ENCODE measurements at regions not wholly inside any gene's neighbourhood (a gene's known extent, or its start where the extent isn't known, plus 50 kb on each side); places are given as distances from the start of the nearest gene placed in this dataset.

- Histone ChIP-seq H3K36me3 (no peaks in the 10 kb centered on the region), H3K27ac (no peak overlapping the region), H4K20me1 (no peaks in the 10 kb centered on the region), H3K9me3 (no peaks in the 10 kb centered on the region), H3K4me2 (no peak overlapping the region), H3K9ac (no peak overlapping the region), H3K4me1 (no peaks in the 10 kb centered on the region), H3K4me3 (no peak overlapping the region), H3K27me3 (no peaks in the 10 kb centered on the region)
- no peak for TF ChIP-seq Cebpa-rat (IDR thresholded peaks at IDR 0.05)
Observed at GRCh38 chr2:211128287-211128686, 571.9 kb downstream of the CPS1 start.

DNA sequence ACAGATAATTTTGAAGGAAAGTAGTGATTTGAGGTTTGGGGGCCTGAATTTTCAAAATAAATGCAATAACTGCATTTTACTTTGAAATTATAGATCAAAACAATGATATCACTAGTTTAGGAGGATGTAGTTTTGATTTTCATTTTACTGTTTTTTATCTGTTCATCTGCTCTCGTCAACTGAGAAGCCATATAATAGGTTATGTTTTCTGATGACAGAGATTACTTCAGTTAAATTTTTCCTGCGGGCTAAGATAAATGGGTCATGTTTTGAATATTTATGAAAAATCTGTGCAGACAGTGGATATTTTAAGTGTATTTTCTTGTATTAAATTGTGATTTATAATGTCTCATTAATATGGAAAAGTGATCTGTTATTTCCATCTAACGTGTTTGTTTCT, 573.4 kb downstream of the CPS1 start:
- Histone ChIP-seq H3K27me3 (no peaks in the 10 kb centered on the region), H3K36me3 (no peaks in the 10 kb centered on the region), H3K4me2 (no peak overlapping the region), H3K9me3 (no peaks in the 10 kb centered on the region), H3K9ac (no peak overlapping the region), H3K4me1 (no peaks in the 10 kb centered on the region), H3K4me3 (no peak overlapping the region), H3K27ac (no peak overlapping the region), H4K20me1 (no peaks in the 10 kb centered on the region)
- TF ChIP-seq Cebpa-rat (IDR thresholded peaks at IDR 0.05), result no peak

DNA sequence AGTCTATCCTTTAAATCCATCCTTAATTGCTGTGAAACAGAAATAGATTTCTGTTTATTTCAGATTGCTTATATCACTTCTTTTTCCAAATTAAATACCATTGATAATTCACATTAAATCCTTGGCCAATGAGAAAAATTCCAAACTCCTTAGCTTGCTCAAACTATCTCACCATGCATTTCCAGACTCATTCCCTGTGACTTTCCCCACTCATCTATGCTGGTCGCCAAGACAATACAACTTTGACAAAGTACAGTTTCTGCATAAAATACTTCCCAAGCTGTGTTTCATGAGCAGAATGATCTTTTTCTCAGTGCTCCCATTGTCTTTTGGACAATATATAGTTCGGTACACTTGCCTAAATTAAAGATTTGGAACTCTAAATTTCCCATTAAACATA, 575.6 kb downstream of the CPS1 start:
- TF ChIP-seq Cebpa-rat (IDR thresholded peaks at IDR 0.05), result no peak
- Histone ChIP-seq H4K20me1 (no peaks in the 10 kb centered on the region), H3K4me3 (no peak overlapping the region), H3K27ac (no peak overlapping the region), H3K4me1 (no peaks in the 10 kb centered on the region), H3K4me2 (no peak overlapping the region), H3K36me3 (no peaks in the 10 kb centered on the region), H3K27me3 (no peaks in the 10 kb centered on the region), H3K9ac (no peak overlapping the region), H3K9me3 (peaks cover 6% of the 10 kb centered on the region; the same call in 1 of the 2 replicates)

GRCh38 chr2:211132573-211132972, 576.2 kb downstream of the CPS1 start:
- no peaks in the 10 kb centered on the region for H3K4me1 ChIP-seq
- no peaks in the 10 kb centered on the region for H3K36me3 ChIP-seq
- H3K4me3 ChIP-seq, result no peak overlapping the region
- no peak for TF ChIP-seq Cebpa-rat (IDR thresholded peaks at IDR 0.05)
- no peaks in the 10 kb centered on the region for H3K27me3 ChIP-seq
- no peak overlapping the region for H3K4me2 ChIP-seq
- no peaks in the 10 kb centered on the region for H4K20me1 ChIP-seq
- peaks cover 6% of the 10 kb centered on the region; the same call in 1 of the 2 replicates for H3K9me3 ChIP-seq
- H3K9ac ChIP-seq, result no peak overlapping the region
- H3K27ac ChIP-seq, result no peak overlapping the region

- Histone ChIP-seq H3K27me3 (no peaks in the 10 kb centered on the region), H3K4me2 (no peak overlapping the region), H3K4me3 (no peak overlapping the region), H3K36me3 (no peaks in the 10 kb centered on the region), H3K4me1 (no peaks in the 10 kb centered on the region), H3K27ac (no peak overlapping the region), H3K9me3 (peaks cover 6% of the 10 kb centered on the region; the same call in 1 of the 2 replicates), H3K9ac (no peak overlapping the region), H4K20me1 (no peaks in the 10 kb centered on the region)
- TF ChIP-seq Cebpa-rat (IDR thresholded peaks at IDR 0.05), result no peak
Observed at GRCh38 chr2:211133766-211134165, 577.4 kb downstream of the CPS1 start.

DNA sequence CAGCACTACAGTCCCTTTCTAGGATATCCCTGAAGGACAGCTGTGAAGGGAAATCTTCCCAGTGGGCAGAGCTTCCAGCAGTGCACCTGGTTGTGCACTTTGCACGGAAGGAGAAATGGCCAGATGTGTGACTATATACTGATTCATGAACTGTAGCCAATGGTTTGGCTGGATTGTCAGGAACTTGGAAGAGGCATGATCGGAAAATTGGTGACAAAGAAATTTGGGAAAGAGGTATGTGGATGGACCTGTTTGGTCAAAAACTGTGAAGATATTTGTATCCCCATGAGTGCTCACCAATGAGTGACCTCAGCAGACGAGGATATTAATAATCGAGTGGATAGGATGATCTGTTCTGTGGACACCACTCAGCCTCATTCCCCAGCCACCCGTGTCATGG, 582.2 kb downstream of the CPS1 start:
- H3K36me3 ChIP-seq, result no peaks in the 10 kb centered on the region
- H4K20me1 ChIP-seq, result no peaks in the 10 kb centered on the region
- no peak overlapping the region for H3K27ac ChIP-seq
- no peak for TF ChIP-seq Cebpa-rat (IDR thresholded peaks at IDR 0.05)
- no peaks in the 10 kb centered on the region for H3K4me1 ChIP-seq
- H3K4me2 ChIP-seq, result no peak overlapping the region
- no peak overlapping the region for H3K9ac ChIP-seq
- H3K4me3 ChIP-seq, result no peak overlapping the region
- peaks cover 6% of the 10 kb centered on the region; the same call in 1 of the 2 replicates for H3K9me3 ChIP-seq
- H3K27me3 ChIP-seq, result no peaks in the 10 kb centered on the region

DNA sequence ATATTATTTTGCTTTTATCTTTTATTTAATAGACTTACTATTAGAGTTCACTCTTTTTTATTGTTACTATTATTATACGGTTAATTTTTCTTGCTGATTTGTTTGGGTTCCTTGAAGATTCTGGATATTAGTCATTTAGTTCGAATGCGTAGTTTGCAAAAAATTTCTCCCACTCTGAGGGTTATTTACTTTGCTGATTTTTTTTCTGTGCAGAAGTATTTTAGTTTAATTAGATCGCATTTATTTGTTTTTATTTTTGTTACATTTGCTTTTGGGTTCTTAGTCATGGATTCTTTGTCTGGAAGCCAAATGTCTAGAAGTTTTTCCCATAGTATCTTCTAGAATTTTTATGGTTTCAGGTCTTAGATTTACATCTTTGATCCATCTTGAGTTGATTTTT, 585.2 kb downstream of the CPS1 start:
- H3K9ac ChIP-seq, result no peak overlapping the region
- TF ChIP-seq Cebpa-rat (IDR thresholded peaks at IDR 0.05), result no peak

GRCh38 chr2:211144078-211144477, 587.7 kb downstream of the CPS1 start:
- TF ChIP-seq Cebpa-rat (IDR thresholded peaks at IDR 0.05), result no peak

More for the DNA sequence above, 585.2 kb downstream of the CPS1 start:
- no peaks in the 10 kb centered on the region for H3K36me3 ChIP-seq
- no peaks in the 10 kb centered on the region for H3K27me3 ChIP-seq
- no peak overlapping the region for H3K4me3 ChIP-seq
- no peaks in the 10 kb centered on the region for H3K9me3 ChIP-seq
- no peaks in the 10 kb centered on the region for H4K20me1 ChIP-seq
- no peak overlapping the region for H3K27ac ChIP-seq
- H3K4me1 ChIP-seq, result no peaks in the 10 kb centered on the region
- no peak overlapping the region for H3K4me2 ChIP-seq

DNA sequence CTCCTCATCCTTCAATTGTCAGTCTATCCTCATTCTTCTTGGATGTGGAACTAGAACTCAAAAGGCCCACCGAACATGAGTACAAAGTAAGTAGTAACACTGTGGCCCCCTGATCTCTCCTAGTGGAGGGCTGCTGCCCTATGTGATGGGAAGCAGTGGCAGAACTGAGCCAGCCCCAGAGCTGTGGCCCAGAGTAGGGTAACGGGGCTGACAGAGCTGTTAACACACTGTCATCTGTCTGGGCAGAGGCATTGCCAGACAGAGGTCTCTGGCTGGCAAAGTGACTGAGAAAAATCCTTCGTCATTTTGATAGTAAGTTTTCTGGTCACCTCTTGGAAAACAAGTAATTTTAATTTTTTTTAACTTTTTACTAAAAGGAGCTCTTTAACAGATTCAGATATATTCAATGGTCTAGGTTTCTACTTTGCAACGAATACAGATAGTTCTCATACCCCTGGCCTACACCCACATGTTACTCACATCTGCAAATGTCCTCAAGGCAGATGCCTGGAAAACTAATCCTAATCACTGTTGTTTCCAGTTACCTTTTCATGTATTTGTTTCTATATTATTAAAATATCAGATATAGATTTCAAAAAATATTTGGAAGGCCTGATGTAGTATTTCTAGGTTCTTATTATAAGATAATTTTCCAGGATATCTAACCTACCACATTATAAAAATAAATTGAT, 588.7 kb downstream of the CPS1 start:
- Histone ChIP-seq H3K9ac (no peak overlapping the region), H3K27ac (no peak overlapping the region), H3K9me3 (no peaks in the 10 kb centered on the region)

More at GRCh38 chr2:211144078-211144477, 587.7 kb downstream of the CPS1 start:
- H3K9ac ChIP-seq, result no peak overlapping the region
- no peak overlapping the region for H3K4me2 ChIP-seq
- no peaks in the 10 kb centered on the region for H3K4me1 ChIP-seq
- no peaks in the 10 kb centered on the region for H3K27me3 ChIP-seq
- H3K9me3 ChIP-seq, result no peaks in the 10 kb centered on the region
- no peaks in the 10 kb centered on the region for H3K36me3 ChIP-seq
- H3K27ac ChIP-seq, result no peak overlapping the region
- H3K4me3 ChIP-seq, result no peak overlapping the region
- no peaks in the 10 kb centered on the region for H4K20me1 ChIP-seq

GRCh38 chr2:211149731-211150130, 593.3 kb downstream of the CPS1 start:
- no peak for TF ChIP-seq Cebpa-rat (IDR thresholded peaks at IDR 0.05)
- no peak overlapping the region for H3K27ac ChIP-seq
- no peaks in the 10 kb centered on the region for H3K4me1 ChIP-seq
- H3K4me2 ChIP-seq, result no peak overlapping the region
- H3K9me3 ChIP-seq, result no peaks in the 10 kb centered on the region
- no peak overlapping the region for H3K4me3 ChIP-seq
- no peaks in the 10 kb centered on the region for H3K36me3 ChIP-seq
- no peak overlapping the region for H3K9ac ChIP-seq
- H4K20me1 ChIP-seq, result no peaks in the 10 kb centered on the region
- H3K27me3 ChIP-seq, result no peaks in the 10 kb centered on the region

More for the DNA sequence above, 588.7 kb downstream of the CPS1 start:
- no peak for TF ChIP-seq Cebpa-rat (IDR thresholded peaks at IDR 0.05)
- Histone ChIP-seq H3K4me1 (no peaks in the 10 kb centered on the region), H3K4me2 (no peak overlapping the region), H3K36me3 (no peaks in the 10 kb centered on the region), H3K27me3 (no peaks in the 10 kb centered on the region), H4K20me1 (no peaks in the 10 kb centered on the region), H3K4me3 (no peak overlapping the region)

DNA sequence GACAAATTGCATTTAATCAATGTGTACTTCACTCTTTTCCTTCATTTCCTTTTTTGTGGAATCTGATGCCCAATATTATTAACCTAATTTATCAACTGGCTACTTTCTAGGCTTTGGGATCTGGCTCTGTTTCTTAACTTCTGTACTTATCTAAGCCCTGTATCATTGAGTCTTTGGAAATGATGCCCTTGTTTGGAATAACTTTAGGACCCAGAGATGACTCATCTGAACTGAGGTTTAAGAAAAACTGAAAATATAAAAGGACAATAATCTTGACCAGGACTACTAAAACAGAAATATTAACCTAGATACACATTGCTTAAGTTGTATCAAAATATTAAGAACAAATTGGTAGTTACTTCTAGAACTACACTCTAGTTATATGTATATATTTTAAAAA, 600.8 kb downstream of the CPS1 start:
- H3K4me3 ChIP-seq, result no peak overlapping the region
- H3K9me3 ChIP-seq, result no peaks in the 10 kb centered on the region
- no peaks in the 10 kb centered on the region for H3K4me1 ChIP-seq
- no peaks in the 10 kb centered on the region for H4K20me1 ChIP-seq
- H3K27me3 ChIP-seq, result no peaks in the 10 kb centered on the region
- no peaks in the 10 kb centered on the region for H3K36me3 ChIP-seq
- no peak overlapping the region for H3K4me2 ChIP-seq
- H3K27ac ChIP-seq, result no peak overlapping the region
- H3K9ac ChIP-seq, result no peak overlapping the region
- no peak for TF ChIP-seq Cebpa-rat (IDR thresholded peaks at IDR 0.05)
